Fibroblast of pulmonary artery (primary cell): ENCODE measurements at regions not wholly inside any gene's neighbourhood (a gene's known extent, or its start where the extent isn't known, plus 50 kb on each side); places are given as distances from the start of the nearest gene placed in this dataset.

ENCODE experiments used
- DNase-seq: peaks from one replicate; pipeline ENCODE4 v3.0.0-alpha.2; 2010; ENCODE audit warnings: low read depth
- H3K4me3 ChIP-seq: replicated peaks from 2 replicates; pipeline ENCODE4 v1.5.1; 2011; ENCODE audit warnings: low read depth, mild to moderate bottlenecking, control low read depth, low read length, moderate library complexity
- TF ChIP-seq, protein P1 (sequence below): IDR thresholded peaks from 2 replicates; pipeline ENCODE4 v1.5.1; 2011; ENCODE audit warnings: mild to moderate bottlenecking, control low read depth, low read length, inconsistent platforms; ENCODE audit errors: missing control alignments

DNA sequence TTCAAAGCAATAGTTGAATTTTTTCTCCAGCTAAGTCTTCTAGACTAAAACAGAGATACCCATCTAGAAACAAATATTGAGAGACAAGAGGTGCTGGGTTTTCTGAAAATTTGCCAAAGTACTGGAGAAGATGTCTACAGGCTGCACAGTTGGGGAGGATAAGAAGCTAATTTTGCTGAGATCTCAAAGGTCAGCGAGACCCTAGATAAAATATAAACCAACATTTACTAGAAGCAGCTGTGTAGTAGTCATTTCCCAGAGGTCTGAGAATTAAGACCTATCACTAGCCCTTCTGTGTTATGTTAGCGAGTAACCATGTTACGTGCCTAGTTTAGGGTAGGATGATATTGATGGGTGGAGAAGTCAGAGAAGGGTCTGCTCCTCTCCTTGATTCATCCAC lies 208.5 kb upstream of the TNC start:
- no peak overlapping the region for H3K4me3 ChIP-seq
- TF ChIP-seq, protein P1, sequence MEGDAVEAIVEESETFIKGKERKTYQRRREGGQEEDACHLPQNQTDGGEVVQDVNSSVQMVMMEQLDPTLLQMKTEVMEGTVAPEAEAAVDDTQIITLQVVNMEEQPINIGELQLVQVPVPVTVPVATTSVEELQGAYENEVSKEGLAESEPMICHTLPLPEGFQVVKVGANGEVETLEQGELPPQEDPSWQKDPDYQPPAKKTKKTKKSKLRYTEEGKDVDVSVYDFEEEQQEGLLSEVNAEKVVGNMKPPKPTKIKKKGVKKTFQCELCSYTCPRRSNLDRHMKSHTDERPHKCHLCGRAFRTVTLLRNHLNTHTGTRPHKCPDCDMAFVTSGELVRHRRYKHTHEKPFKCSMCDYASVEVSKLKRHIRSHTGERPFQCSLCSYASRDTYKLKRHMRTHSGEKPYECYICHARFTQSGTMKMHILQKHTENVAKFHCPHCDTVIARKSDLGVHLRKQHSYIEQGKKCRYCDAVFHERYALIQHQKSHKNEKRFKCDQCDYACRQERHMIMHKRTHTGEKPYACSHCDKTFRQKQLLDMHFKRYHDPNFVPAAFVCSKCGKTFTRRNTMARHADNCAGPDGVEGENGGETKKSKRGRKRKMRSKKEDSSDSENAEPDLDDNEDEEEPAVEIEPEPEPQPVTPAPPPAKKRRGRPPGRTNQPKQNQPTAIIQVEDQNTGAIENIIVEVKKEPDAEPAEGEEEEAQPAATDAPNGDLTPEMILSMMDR: no peak
- no peak for DNase-seq

DNA sequence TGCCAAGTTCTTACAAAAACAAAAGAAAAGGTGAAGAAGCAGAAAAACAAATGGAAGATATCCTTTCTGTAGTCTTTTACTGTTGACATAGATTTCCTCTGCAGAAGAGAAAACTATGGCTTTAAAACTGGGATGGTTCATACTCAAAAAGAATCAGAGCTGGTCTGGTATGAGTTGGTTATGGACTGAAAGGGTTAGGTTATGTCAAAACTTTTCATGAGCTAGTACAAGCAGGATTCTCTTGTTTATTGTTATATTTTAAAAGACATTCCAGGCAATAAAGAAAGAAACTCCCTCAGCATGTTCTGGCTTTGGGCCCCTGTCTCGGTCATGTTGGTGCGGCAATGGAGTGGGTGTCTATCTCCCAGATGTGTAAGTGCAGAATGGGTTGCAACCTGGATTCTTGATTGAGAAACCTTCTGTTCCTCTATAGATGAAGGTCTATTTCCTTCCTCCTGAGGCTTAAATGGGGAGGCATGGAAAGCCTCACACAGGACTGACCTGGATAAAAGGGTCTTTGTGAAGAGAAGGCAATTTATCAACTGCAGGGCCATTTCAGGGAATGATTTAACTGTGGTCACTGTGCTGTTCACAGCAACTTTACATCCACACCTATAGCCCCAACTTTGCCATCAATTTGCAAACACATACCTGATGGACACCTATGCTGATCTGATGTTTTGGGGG lies 209.6 kb upstream of the TNC start:
- DNase-seq: no peak
- TF ChIP-seq, protein P1: no peak
- no peak overlapping the region for H3K4me3 ChIP-seq

DNA sequence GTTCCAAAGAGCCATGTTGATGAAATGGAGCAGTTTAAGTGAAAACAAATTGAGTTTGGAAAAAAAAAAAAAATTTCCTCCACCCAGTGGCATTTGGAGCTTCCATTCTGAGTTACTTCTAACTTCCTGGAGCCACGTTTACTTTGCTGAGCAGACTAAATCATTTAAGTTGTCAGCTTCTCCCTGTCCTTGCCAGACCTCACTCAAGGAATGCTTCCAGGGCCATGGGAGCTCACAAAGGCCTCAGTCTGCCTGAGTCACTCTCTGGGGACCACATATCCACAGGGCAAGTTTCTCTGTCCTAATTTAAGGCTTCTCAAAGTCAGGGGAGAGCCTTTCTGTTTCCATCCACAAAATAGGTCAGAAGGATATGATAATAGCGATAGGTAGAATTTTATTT lies 210.3 kb upstream of the TNC start:
- TF ChIP-seq, protein P1: no peak
- peak; percentile 29 for DNase-seq
- no peak overlapping the region for H3K4me3 ChIP-seq

DNA sequence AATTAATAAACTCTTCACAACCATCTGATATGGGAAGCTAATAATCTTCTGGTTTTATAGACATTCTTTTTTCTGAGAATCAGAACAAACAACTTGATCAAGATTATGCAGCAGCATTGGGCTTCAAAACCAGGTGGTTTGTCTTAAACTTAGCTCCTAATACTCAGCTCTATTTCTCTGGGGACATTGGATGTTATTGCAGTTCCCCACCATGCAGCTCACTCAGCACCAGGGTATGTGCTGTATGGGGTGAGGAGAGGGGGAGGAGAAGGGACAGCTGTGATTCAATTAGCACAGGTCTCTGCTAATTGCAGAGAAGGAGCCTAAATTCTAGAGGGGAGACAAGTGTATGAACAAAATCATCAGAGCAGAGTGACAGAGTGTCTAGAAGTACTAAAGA lies 210.7 kb upstream of the TNC start:
- TF ChIP-seq, protein P1: no peak
- no peak for DNase-seq

DNA sequence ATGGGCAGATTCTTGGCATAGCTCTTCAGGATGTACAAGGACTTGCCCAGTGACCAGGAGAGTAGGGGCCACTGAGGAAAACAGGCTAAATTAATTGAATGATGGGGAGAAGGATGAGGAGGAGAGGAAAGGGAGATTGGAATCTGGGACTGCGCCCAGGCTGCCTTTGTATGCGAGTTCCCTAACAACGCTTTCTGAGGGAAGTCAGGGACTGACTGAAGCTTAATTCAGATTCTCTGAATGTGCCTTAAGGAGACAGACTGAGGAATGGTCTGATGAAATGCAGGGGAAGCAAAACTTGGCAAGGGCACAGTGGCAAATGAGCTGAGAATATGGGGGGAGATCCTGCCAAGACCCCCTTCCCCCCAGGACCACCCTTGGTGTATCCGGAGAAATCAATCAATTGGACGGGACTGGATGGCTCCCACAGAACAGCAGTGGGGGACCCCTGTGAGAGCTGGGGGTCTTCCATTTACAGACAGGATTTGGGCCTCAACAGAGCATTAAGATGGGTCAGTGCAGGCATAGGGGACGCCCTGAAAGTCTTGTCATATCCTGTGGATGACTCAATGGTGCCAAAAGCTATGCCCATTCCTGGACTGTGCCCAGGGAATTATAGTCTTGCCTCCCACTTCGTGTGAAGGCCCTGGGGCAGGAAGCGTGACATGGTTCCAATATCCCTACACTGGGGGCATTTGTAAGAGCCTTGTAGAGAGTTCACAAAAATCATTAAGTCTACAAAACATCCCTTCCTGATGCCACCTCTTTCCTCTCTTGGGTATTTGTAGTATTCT lies 215.5 kb upstream of the TNC start:
- no peak for DNase-seq
- TF ChIP-seq, protein P1: no peak
- no peak overlapping the region for H3K4me3 ChIP-seq

More for the DNA sequence above, 210.7 kb upstream of the TNC start:
- no peak overlapping the region for H3K4me3 ChIP-seq

DNA sequence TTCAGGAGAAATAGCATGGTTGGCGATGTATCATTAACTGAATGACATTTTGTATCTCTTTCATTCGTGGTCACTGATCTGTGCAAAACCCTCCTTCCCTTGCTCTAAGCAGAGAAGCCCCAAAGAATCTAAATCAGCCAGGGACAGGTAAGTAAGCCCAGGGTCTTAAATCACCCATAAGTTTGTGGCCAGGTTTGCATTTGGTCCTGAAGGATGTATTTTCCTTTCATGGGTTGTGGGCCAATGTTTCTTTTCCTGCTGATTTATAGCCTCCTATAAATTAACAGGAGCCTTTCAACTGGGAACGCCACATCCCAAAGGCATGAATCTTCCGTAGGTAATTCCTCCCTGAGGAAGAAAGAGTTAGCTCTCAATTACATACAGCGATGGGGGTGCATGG lies 217.5 kb upstream of the TNC start:
- no peak overlapping the region for H3K4me3 ChIP-seq
- TF ChIP-seq, protein P1: no peak
- DNase-seq: no peak
